A549 (cell line): ENCODE measurements at regions not wholly inside any gene's neighbourhood (a gene's known extent, or its start where the extent isn't known, plus 50 kb on each side); places are given as distances from the start of the nearest gene placed in this dataset.

Experiments
- CEBPB ChIP-seq, 2 experiments: fragments of >200 bp in 1 of 2; sonication (Bioruptor Twin) in 1 of 2; formaldehyde crosslinking in 1 of 2; IDR thresholded peaks; 2 replicates each; pipeline ENCODE4 v1.6.1; 2012 to 2016
- CTCF ChIP-seq: fragments of >200 bp; sonication (Bioruptor Twin); formaldehyde crosslinking; IDR thresholded peaks from 3 replicates; pipeline ENCODE4 v1.5.1; 2016
- HMGXB4 ChIP-seq: fragments of 250-450 bp; sonication (Bioruptor Pico); IDR thresholded peaks from 2 replicates; pipeline ENCODE4 v1.5.0; 2021; ENCODE audit warnings: mild to moderate bottlenecking, moderate library complexity, borderline replicate concordance
- MAZ ChIP-seq: fragments of 150-350 bp; IDR thresholded peaks from 2 replicates; pipeline ENCODE4 v1.6.1; 2014; ENCODE audit warnings: antibody characterized with exemption, low read depth, low read length, borderline replicate concordance
- POLR2A ChIP-seq: IDR thresholded peaks from 2 replicates; pipeline ENCODE4 v1.6.1; 2012; ENCODE audit warnings: mild to moderate bottlenecking, low read length
- RAD21 ChIP-seq, 2 experiments: fragments of >200 bp in 1 of 2; sonication (Bioruptor Twin) in 1 of 2; formaldehyde crosslinking in 1 of 2; IDR thresholded peaks in 1 of 2; conservative IDR thresholded peaks in 1 of 2; 2 replicates in 1 of 2; 3 replicates in 1 of 2; pipeline ENCODE4 v1.6.1; 2012 to 2018; ENCODE audit warnings: inconsistent platforms in 1 of 2
- REST ChIP-seq: fragments of 200-600 bp; sonication (generic); IDR thresholded peaks from 2 replicates; pipeline ENCODE4 v1.6.1; 2016; ENCODE audit warnings: antibody characterized with exemption, mild to moderate bottlenecking, moderate library complexity
- SMC3 ChIP-seq: fragments of >200 bp; sonication (Bioruptor Twin); formaldehyde crosslinking; IDR thresholded peaks from 3 replicates; pipeline ENCODE4 v1.6.1; 2018; ENCODE audit warnings: inconsistent platforms
- USF2 ChIP-seq: fragments of 450-650 bp; IDR thresholded peaks from 2 replicates; pipeline ENCODE4 v1.6.1; 2014; ENCODE audit warnings: antibody characterized with exemption
- ZSCAN20 ChIP-seq: fragments of 250-450 bp; sonication (Bioruptor Pico); IDR thresholded peaks from 2 replicates; pipeline ENCODE4 v1.8.0; 2022; ENCODE audit warnings: mild to moderate bottlenecking, moderate library complexity

GRCh38 chr3:190972196-190972595, 109.7 kb upstream of the GMNC start:
- TF ChIP-seq CEBPB (IDR thresholded peaks at IDR 0.05) (no peak), CTCF (no peak), REST (no peak), SMC3 (no peak), MAZ (no peak), ZSCAN20 (CRISPR knock-in tag) (no peak), POLR2A (no peak), RAD21 (conservative IDR thresholded peaks at IDR 0.05 in 1 of 2, IDR thresholded peaks at IDR 0.05 in 1 of 2) (no peak), USF2 (no peak), HMGXB4 (no peak)
